Endothelial cell of umbilical vein (primary cell): ENCODE measurements at regions not wholly inside any gene's neighbourhood (a gene's known extent, or its start where the extent isn't known, plus 50 kb on each side); places are given as distances from the start of the nearest gene placed in this dataset.

ENCODE experiments used
- BruUV-seq: library from RNA; stranded (reverse); fragments of 400-500 nt; replicated peaks from 2 replicates; lab custom pipeline; 2021; lab: Mats Ljungman, UMichigan
- CTCF ChIA-PET: fragments of 300-600, 350-600 bp; sonication (Branson Sonifier 250); formaldehyde crosslinking; loops from one replicate; lab custom pipeline; 2021; ENCODE audit warnings: antibody characterized with exemption, inconsistent platforms; lab: Charles Lee
- POLR2A ChIA-PET: fragments of 300-600, 350-600 bp; sonication (Branson Sonifier 250); formaldehyde crosslinking; loops from one replicate; lab custom pipeline; 2021; ENCODE audit warnings: antibody characterized with exemption, inconsistent platforms; lab: Charles Lee
- DNase-seq: peaks from one replicate; pipeline ENCODE4 v3.0.0-alpha.2; 2011; ENCODE audit warnings: low read depth, low spot score
- FAIRE-seq: peaks from 2 replicates; lab custom pipeline; 2011; peaks lifted over from hg19 to GRCh38; lab: Jason Lieb, UNC
- H2AFZ ChIP-seq: 2 replicates; pipeline ENCODE4 v1.6.0; 2012; ENCODE audit warnings: low read depth, low read length, control low read depth, inconsistent platforms
- H3K27ac ChIP-seq: 2 replicates; pipeline ENCODE4 v1.5.1; 2011; ENCODE audit warnings: low read depth, mild to moderate bottlenecking, control low read depth, low read length, moderate library complexity; ENCODE audit not compliant: insufficient read depth
- H3K27me3 ChIP-seq, 2 experiments: 2 replicates each; pipeline versions ENCODE4 v1.6.0 to v1.6.1; 2011; ENCODE audit warnings: low read length in 2 of 2, mixed read lengths in 1 of 2; ENCODE audit not compliant: control insufficient read depth in 2 of 2, insufficient read depth in 2 of 2
- H3K36me3 ChIP-seq, 2 experiments: 2 replicates in 1 of 2; 3 replicates in 1 of 2; pipeline ENCODE4 v1.5.1; 2011; ENCODE audit warnings: low read length in 2 of 2, mild to moderate bottlenecking in 1 of 2, moderate library complexity in 1 of 2; ENCODE audit not compliant: control insufficient read depth in 2 of 2, insufficient read depth in 2 of 2; ENCODE audit errors: extremely low read depth in 1 of 2
- H3K4me1 ChIP-seq: 3 replicates; pipeline ENCODE4 v1.5.1; 2011; ENCODE audit warnings: mild to moderate bottlenecking, low read length; ENCODE audit not compliant: control insufficient read depth, insufficient read depth; ENCODE audit errors: extremely low read depth
- H3K4me2 ChIP-seq: 2 replicates; pipeline ENCODE4 v1.6.1; 2011; ENCODE audit warnings: low read length, control low read depth, mixed read lengths; ENCODE audit not compliant: insufficient read depth
- H3K4me3 ChIP-seq, 3 experiments: fragments of 200-600 bp in 1 of 3; sonication (generic), shearing (Covaris generic) in 1 of 3; replicated peaks in 1 of 3; 2 replicates each; pipeline ENCODE4 v1.5.1; 2011 to 2016; ENCODE audit warnings: control low read depth in 3 of 3, low read length in 3 of 3, mild to moderate bottlenecking in 2 of 3, inconsistent platforms in 1 of 3, low read depth in 1 of 3, moderate library complexity in 1 of 3; ENCODE audit not compliant: insufficient read depth in 1 of 3
- H3K79me2 ChIP-seq: 2 replicates; pipeline ENCODE4 v1.6.0; 2012; ENCODE audit warnings: low read length, inconsistent platforms; ENCODE audit not compliant: control insufficient read depth, insufficient read depth
- H3K9ac ChIP-seq: replicated peaks from 2 replicates; pipeline ENCODE3; 2011; ENCODE audit warnings: low read length, control low read depth; ENCODE audit not compliant: insufficient read depth; ENCODE audit errors: extremely low read depth
- H3K9me1 ChIP-seq: replicated peaks from 3 replicates; pipeline ENCODE4 v1.6.0; 2011; ENCODE audit warnings: mild to moderate bottlenecking, low read length; ENCODE audit not compliant: control insufficient read depth, insufficient read depth; ENCODE audit errors: extremely low read depth
- H3K9me3 ChIP-seq: replicated peaks from 2 replicates; pipeline ENCODE4 v1.5.1; 2012; ENCODE audit warnings: low read length, inconsistent platforms; ENCODE audit not compliant: control insufficient read depth, insufficient read depth
- H4K20me1 ChIP-seq: replicated peaks from 2 replicates; pipeline ENCODE3; 2011; ENCODE audit warnings: mild to moderate bottlenecking, low read length; ENCODE audit not compliant: control insufficient read depth, insufficient read depth; ENCODE audit errors: extremely low read depth
- EZH2 ChIP-seq: IDR thresholded peaks from 2 replicates; pipeline ENCODE4 v1.6.1; 2012; ENCODE audit warnings: borderline replicate concordance, low read depth, mild to moderate bottlenecking, moderate library complexity, low read length, inconsistent platforms; ENCODE audit not compliant: severe bottlenecking
- FOS ChIP-seq: IDR thresholded peaks from 2 replicates; pipeline ENCODE4 v1.6.1; 2011; ENCODE audit warnings: mild to moderate bottlenecking, low read length, moderate library complexity, borderline replicate concordance; ENCODE audit not compliant: insufficient read depth
- GATA2 ChIP-seq: IDR thresholded peaks from 2 replicates; pipeline ENCODE4 v1.7.0; 2011; ENCODE audit warnings: low read depth, mild to moderate bottlenecking, moderate library complexity, mixed read lengths, low read length; ENCODE audit not compliant: insufficient read length, insufficient read depth
- JUN ChIP-seq: IDR thresholded peaks from 2 replicates; pipeline ENCODE4 v1.6.1; 2011; ENCODE audit warnings: borderline replicate concordance, low read depth; ENCODE audit not compliant: insufficient read length, insufficient read depth
- MAX ChIP-seq: IDR thresholded peaks from 2 replicates; pipeline ENCODE4 v1.6.1; 2011; ENCODE audit not compliant: insufficient read depth, insufficient read length
- MYC ChIP-seq: IDR thresholded peaks from one replicate; pipeline ENCODE4 v1.6.1; 2011; ENCODE audit warnings: mild to moderate bottlenecking, low read depth, low read length
- POLR2A ChIP-seq: IDR thresholded peaks from 2 replicates; pipeline ENCODE4 v1.6.1; 2012; ENCODE audit warnings: low read depth, mild to moderate bottlenecking, control low read depth, low read length
- POLR2AphosphoS5 ChIP-seq: IDR thresholded peaks from 2 replicates; pipeline ENCODE4 v1.6.1; 2012; ENCODE audit warnings: low read depth, mild to moderate bottlenecking, control low read depth, low read length, moderate library complexity; ENCODE audit not compliant: insufficient read depth
- dilution Hi-C: fragments of 300-500 bp; cut with MboI; formaldehyde crosslinking; loops from one replicate; pipeline ENCODE4 v1.15.0; 2019; ENCODE audit warnings: low sequenced_read_pairs; ENCODE audit not compliant: extremely low pct_ligation_motif_present
- intact Hi-C: fragments of 100-400 bp; cut with micrococcal nuclease; formaldehyde crosslinking; loops from one replicate; pipeline ENCODE4 v1.10.0; 2022
- TF ChIP-seq, protein P1 (sequence below), 2 donors: IDR thresholded peaks; 1 replicate in 1 of 2; 2 replicates in 1 of 2; pipeline ENCODE4 v1.5.1; 2011; ENCODE audit warnings: low read length in 2 of 2, mild to moderate bottlenecking in 2 of 2, moderate library complexity in 2 of 2, control low read depth in 1 of 2, inconsistent platforms in 1 of 2, low read depth in 1 of 2; ENCODE audit not compliant: insufficient read depth in 1 of 2; ENCODE audit errors: extremely low read depth in 1 of 2

- no peak for FAIRE-seq
- H3K9ac ChIP-seq: no peak overlapping the region
- no peaks in the 10 kb centered on the region for H4K20me1 ChIP-seq
- H3K79me2 ChIP-seq: no peaks in the 10 kb centered on the region
- CTCF ChIA-PET: no interaction called here
- POLR2A ChIA-PET: interaction anchor here (0.7 kb wide), 1 partner anchor 18 kb away, joined by 4 read pairs; no protein-coding TSS in a partner anchor
- no peak overlapping the region for H3K27ac ChIP-seq
- H3K4me3 ChIP-seq: no peak overlapping the region
- BruUV-seq: no TSS peak
- intact Hi-C loops (no loop called here), dilution Hi-C loops (no loop called here)
- no peaks in the 10 kb centered on the region for H3K36me3 ChIP-seq
- DNase-seq: no peak
- H3K27me3 ChIP-seq: no peaks in the 10 kb centered on the region
- no peaks in the 10 kb centered on the region for H3K9me3 ChIP-seq
- H3K4me1 ChIP-seq: peaks cover 7% of the 10 kb centered on the region
- TF ChIP-seq MYC: no peak
- TF ChIP-seq POLR2AphosphoS5: no peak
- no peak for TF ChIP-seq EZH2
- TF ChIP-seq, protein P1, sequence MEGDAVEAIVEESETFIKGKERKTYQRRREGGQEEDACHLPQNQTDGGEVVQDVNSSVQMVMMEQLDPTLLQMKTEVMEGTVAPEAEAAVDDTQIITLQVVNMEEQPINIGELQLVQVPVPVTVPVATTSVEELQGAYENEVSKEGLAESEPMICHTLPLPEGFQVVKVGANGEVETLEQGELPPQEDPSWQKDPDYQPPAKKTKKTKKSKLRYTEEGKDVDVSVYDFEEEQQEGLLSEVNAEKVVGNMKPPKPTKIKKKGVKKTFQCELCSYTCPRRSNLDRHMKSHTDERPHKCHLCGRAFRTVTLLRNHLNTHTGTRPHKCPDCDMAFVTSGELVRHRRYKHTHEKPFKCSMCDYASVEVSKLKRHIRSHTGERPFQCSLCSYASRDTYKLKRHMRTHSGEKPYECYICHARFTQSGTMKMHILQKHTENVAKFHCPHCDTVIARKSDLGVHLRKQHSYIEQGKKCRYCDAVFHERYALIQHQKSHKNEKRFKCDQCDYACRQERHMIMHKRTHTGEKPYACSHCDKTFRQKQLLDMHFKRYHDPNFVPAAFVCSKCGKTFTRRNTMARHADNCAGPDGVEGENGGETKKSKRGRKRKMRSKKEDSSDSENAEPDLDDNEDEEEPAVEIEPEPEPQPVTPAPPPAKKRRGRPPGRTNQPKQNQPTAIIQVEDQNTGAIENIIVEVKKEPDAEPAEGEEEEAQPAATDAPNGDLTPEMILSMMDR (IDR thresholded peaks at IDR 0.05; ENCODE audit: extremely low read depth in 1 of 2, insufficient read depth in 1 of 2, low read depth in 1 of 2, low read length in 2 of 2): no peak
- no peak for TF ChIP-seq FOS
- no peak for TF ChIP-seq MAX
- no peak for TF ChIP-seq JUN
- no peak for TF ChIP-seq GATA2
- TF ChIP-seq POLR2A: no peak
- H3K4me2 ChIP-seq: no peak overlapping the region
- H3K9me1 ChIP-seq: no peaks in the 10 kb centered on the region
- H2AFZ ChIP-seq: no peak overlapping the region
Measured at GRCh38 chr13:40243047-40243446, 423.4 kb downstream of the FOXO1 start.
